Activated CD4-positive, alpha-beta memory T cell treated with anti-CD3 and anti-CD28 coated beads for 36 hours (primary cell): ENCODE measurements at regions not wholly inside any gene's neighbourhood (a gene's known extent, or its start where the extent isn't known, plus 50 kb on each side); places are given as distances from the start of the nearest gene placed in this dataset.
A peak's percentile ranks its signal among the peaks of the same experiment; 100 is the strongest.
"Not testable (repeated sequence)": the region's sequence is repeated elsewhere in the genome, so short reads cannot be mapped to it uniquely, and the experiment has no call there.

Experiments used
- CTCF ChIA-PET: fragments of 350-600 bp; sonication (Branson Sonifier 250); formaldehyde crosslinking; loops from one replicate; lab custom pipeline; 2021; ENCODE audit warnings: antibody characterized with exemption, inconsistent platforms; lab: Charles Lee
- POLR2A ChIA-PET: fragments of 350-600 bp; sonication (Branson Sonifier 250); formaldehyde crosslinking; loops from one replicate; lab custom pipeline; 2021; ENCODE audit warnings: antibody characterized with exemption; lab: Charles Lee
- DNase-seq: peaks from one replicate; pipeline ENCODE4 v3.0.0-alpha.2; 2020
- H3K27ac Mint-ChIP-seq: one replicate; pipeline ENCODE4 v1.8.0; 2021; ENCODE audit warnings: mixed read lengths
- H3K27me3 Mint-ChIP-seq: one replicate; pipeline ENCODE4 v1.8.0; 2021; ENCODE audit warnings: mixed read lengths
- H3K36me3 Mint-ChIP-seq: one replicate; pipeline ENCODE4 v1.8.0; 2021; ENCODE audit warnings: mixed read lengths
- H3K4me1 Mint-ChIP-seq: one replicate; pipeline ENCODE4 v1.8.0; 2021; ENCODE audit warnings: low read depth, mixed read lengths
- H3K4me3 Mint-ChIP-seq: one replicate; pipeline ENCODE4 v1.8.0; 2021; ENCODE audit warnings: mild to moderate bottlenecking, mixed read lengths
- H3K9me3 Mint-ChIP-seq: one replicate; pipeline ENCODE4 v1.8.0; 2021; ENCODE audit warnings: mixed read lengths
- intact Hi-C: fragments of 100-400 bp; cut with micrococcal nuclease; formaldehyde crosslinking; loops from one replicate; pipeline ENCODE4 v1.15.1; 2023

- H3K27ac Mint-ChIP-seq = no peak overlapping the region
- H3K4me3 Mint-ChIP-seq = no peak overlapping the region
- CTCF ChIA-PET = interaction anchor here (0.6 to 1.0 kb wide), 2 partner anchors 16 to 1346 kb away, joined by 3 read pairs; no protein-coding TSS in a partner anchor
- POLR2A ChIA-PET = no interaction called here
- no peaks in the 10 kb centered on the region for H3K4me1 Mint-ChIP-seq
- peaks cover 3% of the 10 kb centered on the region for H3K27me3 Mint-ChIP-seq
- intact Hi-C loops = no loop called here
- H3K36me3 Mint-ChIP-seq = no peaks in the 10 kb centered on the region
- H3K9me3 Mint-ChIP-seq = no peaks in the 10 kb centered on the region
- DNase-seq = peak; percentile 10
Observed at GRCh38 chrX:131649741-131650140, 105.9 kb downstream of the OR13H1 start.

- intact Hi-C loops = no loop called here
- peaks cover 3% of the 10 kb centered on the region for H3K27me3 Mint-ChIP-seq
Observed at GRCh38 chrX:131650637-131651410, 107.0 kb downstream of the OR13H1 start.

GRCh38 chrX:131663726-131664125 lies 119.9 kb downstream of the OR13H1 start:
- CTCF ChIA-PET, H3K27ac Mint-ChIP-seq, H3K4me3 Mint-ChIP-seq, intact Hi-C loops, DNase-seq, H3K36me3 Mint-ChIP-seq, H3K27me3 Mint-ChIP-seq, H3K9me3 Mint-ChIP-seq, POLR2A ChIA-PET, H3K4me1 Mint-ChIP-seq: not testable (repeated sequence)

More at GRCh38 chrX:131650637-131651410, 107.0 kb downstream of the OR13H1 start:
- CTCF ChIA-PET = interaction anchor here (0.9 to 1.3 kb wide), 2 partner anchors 18 to 25 kb away, joined by 3 read pairs; no protein-coding TSS in a partner anchor
- no peaks in the 10 kb centered on the region for H3K4me1 Mint-ChIP-seq
- no peaks in the 10 kb centered on the region for H3K36me3 Mint-ChIP-seq
- H3K4me3 Mint-ChIP-seq = no peak overlapping the region
- no peak overlapping the region for H3K27ac Mint-ChIP-seq
- no peak for DNase-seq
- POLR2A ChIA-PET = no interaction called here
- no peaks in the 10 kb centered on the region for H3K9me3 Mint-ChIP-seq

GRCh38 chrX:131671735-131672134 lies 127.9 kb downstream of the OR13H1 start:
- CTCF ChIA-PET = no interaction called here
- intact Hi-C loops = no loop called here

GRCh38 chrX:131675596-131676194 lies 131.8 kb downstream of the OR13H1 start:
- no peaks in the 10 kb centered on the region for H3K4me1 Mint-ChIP-seq
- ChIA-PET CTCF (interaction anchor here (0.8 to 1.2 kb wide), 3 partner anchors 12 to 41 kb away, joined by 3 to 4 read pairs (median 3); no protein-coding TSS in a partner anchor), POLR2A (no interaction called here)
- H3K9me3 Mint-ChIP-seq = no peaks in the 10 kb centered on the region
- no peak overlapping the region for H3K27ac Mint-ChIP-seq
- H3K36me3 Mint-ChIP-seq = no peaks in the 10 kb centered on the region
- H3K4me3 Mint-ChIP-seq = no peak overlapping the region
- DNase-seq = no peak
- no peaks in the 10 kb centered on the region for H3K27me3 Mint-ChIP-seq
- intact Hi-C loops = loop anchor here (5.0 kb wide), 2 partner anchors 43 to 683 kb away; no protein-coding TSS in a partner anchor

More at GRCh38 chrX:131671735-131672134, 127.9 kb downstream of the OR13H1 start:
- Mint-ChIP-seq H3K4me1 (no peaks in the 10 kb centered on the region), H3K36me3 (no peaks in the 10 kb centered on the region), H3K27me3 (no peaks in the 10 kb centered on the region), H3K9me3 (no peaks in the 10 kb centered on the region), H3K27ac (no peak overlapping the region), H3K4me3 (no peak overlapping the region)
- POLR2A ChIA-PET = no interaction called here
- DNase-seq = no peak

GRCh38 chrX:131677655-131678628 lies 134.1 kb downstream of the OR13H1 start:
- Mint-ChIP-seq H3K9me3 (no peaks in the 10 kb centered on the region), H3K27ac (no peak overlapping the region), H3K4me3 (no peak overlapping the region), H3K36me3 (no peaks in the 10 kb centered on the region), H3K27me3 (no peaks in the 10 kb centered on the region), H3K4me1 (no peaks in the 10 kb centered on the region)
- CTCF ChIA-PET = interaction anchor here (0.7 to 1.5 kb wide), 3 partner anchors 16 to 684 kb away, joined by 3 to 8 read pairs (median 3); no protein-coding TSS in a partner anchor
- POLR2A ChIA-PET = no interaction called here
- intact Hi-C loops = loop anchor here (1.0 to 5.0 kb wide), 3 partner anchors 46 to 702 kb away; no protein-coding TSS in a partner anchor
- DNase-seq = peak; percentile 35

GRCh38 chrX:131682735-131683134 lies 138.9 kb downstream of the OR13H1 start:
- intact Hi-C loops, H3K4me1 Mint-ChIP-seq, H3K4me3 Mint-ChIP-seq, CTCF ChIA-PET, H3K27me3 Mint-ChIP-seq, DNase-seq, POLR2A ChIA-PET, H3K36me3 Mint-ChIP-seq, H3K27ac Mint-ChIP-seq, H3K9me3 Mint-ChIP-seq: not testable (repeated sequence)

- Mint-ChIP-seq H3K4me1 (no peaks in the 10 kb centered on the region), H3K27me3 (no peaks in the 10 kb centered on the region), H3K36me3 (peaks cover 3% of the 10 kb centered on the region), H3K4me3 (no peak overlapping the region), H3K27ac (no peak overlapping the region), H3K9me3 (no peaks in the 10 kb centered on the region)
- POLR2A ChIA-PET = no interaction called here
- CTCF ChIA-PET = no interaction called here
- DNase-seq = no peak
- intact Hi-C loops = no loop called here
Observed at GRCh38 chrX:131693359-131693758, 149.5 kb downstream of the OR13H1 start.

GRCh38 chrX:131696989-131697388 lies 153.1 kb downstream of the OR13H1 start:
- CTCF ChIA-PET, POLR2A ChIA-PET, intact Hi-C loops, H3K9me3 Mint-ChIP-seq, H3K4me1 Mint-ChIP-seq, H3K36me3 Mint-ChIP-seq, H3K27me3 Mint-ChIP-seq, H3K4me3 Mint-ChIP-seq, H3K27ac Mint-ChIP-seq, DNase-seq: not testable (repeated sequence)

GRCh38 chrX:131703646-131704045 lies 159.8 kb downstream of the OR13H1 start:
- no peak overlapping the region for H3K27ac Mint-ChIP-seq
- ChIA-PET CTCF (no interaction called here), POLR2A (no interaction called here)
- no peaks in the 10 kb centered on the region for H3K9me3 Mint-ChIP-seq
- no peaks in the 10 kb centered on the region for H3K36me3 Mint-ChIP-seq
- no peaks in the 10 kb centered on the region for H3K4me1 Mint-ChIP-seq
- intact Hi-C loops = no loop called here
- H3K27me3 Mint-ChIP-seq = no peaks in the 10 kb centered on the region
- no peak overlapping the region for H3K4me3 Mint-ChIP-seq
- DNase-seq = no peak

- H3K4me1 Mint-ChIP-seq = no peaks in the 10 kb centered on the region
- intact Hi-C loops = no loop called here
- H3K27me3 Mint-ChIP-seq = no peaks in the 10 kb centered on the region
- no peaks in the 10 kb centered on the region for H3K36me3 Mint-ChIP-seq
- no peak overlapping the region for H3K27ac Mint-ChIP-seq
- ChIA-PET CTCF (no interaction called here), POLR2A (no interaction called here)
- no peak for DNase-seq
- no peak overlapping the region for H3K4me3 Mint-ChIP-seq
- H3K9me3 Mint-ChIP-seq = no peaks in the 10 kb centered on the region
Observed at GRCh38 chrX:131704136-131704695, 160.3 kb downstream of the OR13H1 start.
